ENCODE measurements at regions not wholly inside any gene's neighbourhood (a gene's known extent, or its start where the extent isn't known, plus 50 kb on each side); places are given as distances from the start of the nearest gene placed in this dataset.
A peak's percentile ranks its signal among the peaks of the same experiment; 100 is the strongest.

- H3K18ac ChIP-seq (ENCODE audit: extremely low read depth, low read length): no peak overlapping the region
- no peak overlapping the region for H3K4me3 ChIP-seq (ENCODE audit: extremely low read depth in 1 of 4, insufficient read depth in 2 of 4, low read depth in 3 of 4, low read length in 4 of 4)
- H2BK15ac ChIP-seq (ENCODE audit: low read length): no peak overlapping the region
- no peaks in the 10 kb centered on the region for H3K79me1 ChIP-seq (ENCODE audit: low read depth, low read length)
- no peaks in the 10 kb centered on the region for H3K27me3 ChIP-seq (replicated peaks in 1 of 4; ENCODE audit: control insufficient read depth in 3 of 4, extremely low read depth in 1 of 4, insufficient read depth in 3 of 4, low read length in 3 of 4)
- no peak overlapping the region for H2AFZ ChIP-seq (ENCODE audit: low read length)
- WGBS, 2 experiments (ENCODE audit: extremely low coverage in 1 of 2, insufficient coverage in 1 of 2, insufficient read length in 1 of 2, insufficient replicate concordance in 2 of 2, low coverage in 1 of 2, low lambda C conversion rate in 2 of 2, missing lambda C conversion rate in 1 of 2): 72% methylated on average over 2 of the region's 2 CpGs; no CpG with 5 or more reads in 1 of the 2 experiments
- H3K14ac ChIP-seq (ENCODE audit: insufficient read length): no peak overlapping the region
- FAIRE-seq: no peak
- H2AK5ac ChIP-seq (ENCODE audit: low read depth, low read length): no peak overlapping the region
- no peak overlapping the region for H2BK12ac ChIP-seq (ENCODE audit: low read depth, low read length)
- H3K4me2 ChIP-seq (ENCODE audit: insufficient read depth in 1 of 2, low read depth in 2 of 2, low read length in 2 of 2): peak overlapping the region in 1 of 2 experiments; percentile 40; a peak in 1 of 4 replicates
- no peaks in the 10 kb centered on the region for H3K36me3 ChIP-seq (ENCODE audit: control insufficient read depth in 2 of 4, insufficient read depth in 4 of 4, low read length in 3 of 4)
- no peaks in the 10 kb centered on the region for H3K23me2 ChIP-seq (ENCODE audit: low read depth, low read length)
- H3K9me3 ChIP-seq (ENCODE audit: insufficient read depth in 2 of 2, low read depth in 1 of 2, low read length in 1 of 2): 0 out of 4 replicates have a peak, but pooled peaks cover 0 to 2% of the 10 kb centered on the region in 2 experiments
- no peak overlapping the region for H3K27ac ChIP-seq (ENCODE audit: low read depth, low read length)
- no peak overlapping the region for H4K5ac ChIP-seq (ENCODE audit: insufficient read length, low read depth, low read length)
- H2BK20ac ChIP-seq (ENCODE audit: low read length): no peak overlapping the region
- no peak overlapping the region for H2BK5ac ChIP-seq (ENCODE audit: low read depth, low read length)
- no peaks in the 10 kb centered on the region for H3K79me2 ChIP-seq (ENCODE audit: control insufficient read depth in 1 of 2, insufficient read depth in 2 of 2, low read length in 2 of 2)
- H3K9ac ChIP-seq (replicated peaks in 1 of 4; ENCODE audit: extremely low read depth in 1 of 4, low read depth in 3 of 4, low read length in 3 of 4): no peak overlapping the region
- no peak overlapping the region for H3K56ac ChIP-seq (replicated peaks; ENCODE audit: insufficient read length, low read depth, low read length)
- no peak overlapping the region for H4K91ac ChIP-seq (replicated peaks; ENCODE audit: insufficient read length, low read length)
- no peak overlapping the region for H3K23ac ChIP-seq (ENCODE audit: insufficient read length)
- ChIA-PET CTCF (ENCODE audit: partially characterized antibody) (no interaction called here), POLR2A (ENCODE audit: partially characterized antibody) (no interaction called here)
- no peak overlapping the region for H4K8ac ChIP-seq (ENCODE audit: extremely low read depth, insufficient read depth, low read length)
- no peak for DNase-seq (ENCODE audit: low read depth in 1 of 2, low spot score in 2 of 2)
- H4K20me1 ChIP-seq (replicated peaks in 1 of 2; ENCODE audit: control insufficient read depth in 1 of 2, insufficient read depth in 2 of 2, low read length in 2 of 2): no peaks in the 10 kb centered on the region
- peaks cover 0 to 3% (median 0%) of the 10 kb centered on the region in 4 experiments; a peak in 2 of 7 replicates for H3K4me1 ChIP-seq (replicated peaks in 1 of 4; ENCODE audit: control insufficient read depth in 3 of 4, insufficient read depth in 4 of 4, low read length in 3 of 4)
- H3K4ac ChIP-seq (replicated peaks; ENCODE audit: insufficient read length, low read depth, low read length): no peak overlapping the region
- no peak overlapping the region for H2BK120ac ChIP-seq (replicated peaks; ENCODE audit: low read depth, low read length)
- TF ChIP-seq JUND (IDR thresholded peaks at IDR 0.05; ENCODE audit: low read length) (no peak), TCF12 (IDR thresholded peaks at IDR 0.05; ENCODE audit: low read depth, low read length) (0 out of 2 replicates have a peak, but pooled peaks have one; percentile 75)
Observed at GRCh38 chr13:79197933-79198332, 208.1 kb downstream of the RBM26 start.

Measured in H1 (cell line).